GM12874 (cell line): ENCODE measurements at regions not wholly inside any gene's neighbourhood (a gene's known extent, or its start where the extent isn't known, plus 50 kb on each side); places are given as distances from the start of the nearest gene placed in this dataset.

ENCODE experiments used
- TF ChIP-seq, protein P1 (sequence below): IDR thresholded peaks from 2 replicates; pipeline ENCODE4 v1.5.1; 2011; ENCODE audit warnings: low read depth, mild to moderate bottlenecking, control low read depth, low read length, moderate library complexity; ENCODE audit not compliant: insufficient read depth

GRCh38 chr11:28863422-28863821, 755.2 kb downstream of the METTL15 start:
- TF ChIP-seq, protein P1, sequence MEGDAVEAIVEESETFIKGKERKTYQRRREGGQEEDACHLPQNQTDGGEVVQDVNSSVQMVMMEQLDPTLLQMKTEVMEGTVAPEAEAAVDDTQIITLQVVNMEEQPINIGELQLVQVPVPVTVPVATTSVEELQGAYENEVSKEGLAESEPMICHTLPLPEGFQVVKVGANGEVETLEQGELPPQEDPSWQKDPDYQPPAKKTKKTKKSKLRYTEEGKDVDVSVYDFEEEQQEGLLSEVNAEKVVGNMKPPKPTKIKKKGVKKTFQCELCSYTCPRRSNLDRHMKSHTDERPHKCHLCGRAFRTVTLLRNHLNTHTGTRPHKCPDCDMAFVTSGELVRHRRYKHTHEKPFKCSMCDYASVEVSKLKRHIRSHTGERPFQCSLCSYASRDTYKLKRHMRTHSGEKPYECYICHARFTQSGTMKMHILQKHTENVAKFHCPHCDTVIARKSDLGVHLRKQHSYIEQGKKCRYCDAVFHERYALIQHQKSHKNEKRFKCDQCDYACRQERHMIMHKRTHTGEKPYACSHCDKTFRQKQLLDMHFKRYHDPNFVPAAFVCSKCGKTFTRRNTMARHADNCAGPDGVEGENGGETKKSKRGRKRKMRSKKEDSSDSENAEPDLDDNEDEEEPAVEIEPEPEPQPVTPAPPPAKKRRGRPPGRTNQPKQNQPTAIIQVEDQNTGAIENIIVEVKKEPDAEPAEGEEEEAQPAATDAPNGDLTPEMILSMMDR, result no peak

DNA sequence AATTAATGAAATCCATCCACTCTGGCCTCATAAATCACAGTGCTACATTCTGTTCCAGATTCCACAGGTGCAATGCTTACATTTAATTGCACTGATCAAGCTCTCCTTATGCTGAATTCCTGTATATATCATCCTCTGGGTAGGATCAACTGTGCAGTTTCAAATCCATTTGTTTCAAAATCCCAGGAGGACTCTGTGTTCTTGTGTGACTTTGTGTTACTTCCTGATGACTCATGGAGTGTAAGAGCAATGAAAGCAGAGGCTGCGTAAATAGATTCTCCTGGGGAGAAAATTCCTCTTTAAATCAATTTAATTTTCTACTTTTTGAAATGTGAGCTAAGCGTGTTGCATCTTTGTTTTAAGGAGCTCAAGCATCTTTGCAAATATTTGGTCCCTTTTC, 752.7 kb downstream of the METTL15 start:
- TF ChIP-seq, protein P1, result no peak

GRCh38 chr11:28858076-28858475, 749.9 kb downstream of the METTL15 start:
- TF ChIP-seq, protein P1, result no peak

DNA sequence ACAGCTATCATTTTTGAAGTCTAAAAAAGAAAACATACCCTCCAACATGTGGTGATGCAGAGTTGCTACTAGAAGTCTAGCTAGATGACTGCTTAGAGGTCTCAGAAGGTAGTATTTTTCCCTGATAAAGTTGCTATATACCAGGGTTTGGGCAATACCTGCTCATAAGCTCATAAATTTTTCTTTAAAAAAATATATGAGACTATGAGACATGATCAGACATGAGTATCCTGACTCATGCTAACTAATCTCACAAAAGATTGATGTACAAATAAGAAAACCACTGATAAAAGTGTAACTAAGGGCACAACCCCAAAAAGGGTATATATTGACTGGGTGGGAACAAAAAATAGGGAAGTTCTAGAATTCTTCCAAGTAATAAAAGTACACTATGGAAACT, 740.9 kb downstream of the METTL15 start:
- TF ChIP-seq, protein P1, result no peak

DNA sequence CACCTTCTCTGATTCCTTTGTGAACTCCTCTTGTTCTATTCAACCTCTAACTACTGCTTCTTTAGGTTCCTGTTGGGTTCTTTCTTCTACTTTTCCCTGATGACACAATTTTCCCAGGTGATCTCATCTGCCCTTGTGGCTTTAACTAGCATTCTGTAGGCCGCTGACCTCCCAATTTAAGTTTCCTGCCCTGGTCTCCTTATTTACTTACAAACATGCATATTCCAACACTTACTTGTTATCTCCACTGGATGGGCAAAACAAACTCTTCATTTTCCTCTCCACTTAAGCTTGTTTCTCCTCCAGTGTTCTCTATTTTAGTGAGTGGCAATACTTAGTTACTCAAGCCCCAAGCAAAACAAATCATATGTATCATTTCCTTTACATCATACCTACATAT, 734.5 kb downstream of the METTL15 start:
- TF ChIP-seq, protein P1, result no peak

DNA sequence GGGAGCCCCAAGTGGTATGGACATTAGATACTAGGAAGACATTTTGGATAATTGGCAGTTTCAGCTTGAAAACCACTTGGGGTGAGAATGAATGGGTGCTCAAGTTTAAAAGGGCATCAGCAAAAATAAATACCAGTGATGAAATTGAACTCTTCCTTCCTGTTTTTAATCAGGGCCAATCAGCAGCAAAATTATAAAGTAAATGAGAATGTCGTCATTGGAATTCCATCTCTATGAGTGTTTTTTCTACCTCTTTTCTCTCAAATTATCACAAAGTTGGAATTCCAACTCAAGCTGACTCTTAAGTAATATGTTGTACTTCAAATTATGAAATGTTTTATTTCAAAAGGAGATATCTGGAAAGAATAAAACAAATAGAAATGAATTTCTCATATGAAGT, 730.6 kb downstream of the METTL15 start:
- TF ChIP-seq, protein P1, result no peak

GRCh38 chr11:28837599-28837998, 729.4 kb downstream of the METTL15 start:
- TF ChIP-seq, protein P1, result no peak
